ENCODE measurements at regions not wholly inside any gene's neighbourhood (a gene's known extent, or its start where the extent isn't known, plus 50 kb on each side); places are given as distances from the start of the nearest gene placed in this dataset.

GRCh38 chr21:28234326-28234725 lies 758.4 kb downstream of the LTN1 start:
- POLR2A ChIA-PET, result no interaction called here
- BruUV-seq (replicated peaks), result no TSS peak
- intact Hi-C loops (cut with micrococcal nuclease; ENCODE audit: unreplicated experiment), result no loop called here
- Histone ChIP-seq H3K36me3 (ENCODE audit: control insufficient read depth, insufficient read depth, low read length) (no peaks in the 10 kb centered on the region), H3K27me3 (replicated peaks; ENCODE audit: control insufficient read depth, insufficient read depth, low read length) (no peaks in the 10 kb centered on the region), H3K9me3 (no peaks in the 10 kb centered on the region), H3K4me1 (peaks cover 6% of the 10 kb centered on the region; the same call in 1 of the 2 replicates), H3K4me3 (ENCODE audit: low read depth, low read length) (no peak overlapping the region)
- Mint-ChIP-seq H3K27ac (ENCODE audit: unreplicated experiment) (no peak overlapping the region), H3K9me3 (ENCODE audit: unreplicated experiment) (no peaks in the 10 kb centered on the region), H3K4me1 (ENCODE audit: low read depth, unreplicated experiment) (no peaks in the 10 kb centered on the region), H3K27me3 (ENCODE audit: insufficient read depth, unreplicated experiment) (no peaks in the 10 kb centered on the region), H3K4me3 (ENCODE audit: unreplicated experiment) (no peak overlapping the region), H3K36me3 (ENCODE audit: insufficient read depth, unreplicated experiment) (no peaks in the 10 kb centered on the region)
- TF ChIP-seq, protein P1, sequence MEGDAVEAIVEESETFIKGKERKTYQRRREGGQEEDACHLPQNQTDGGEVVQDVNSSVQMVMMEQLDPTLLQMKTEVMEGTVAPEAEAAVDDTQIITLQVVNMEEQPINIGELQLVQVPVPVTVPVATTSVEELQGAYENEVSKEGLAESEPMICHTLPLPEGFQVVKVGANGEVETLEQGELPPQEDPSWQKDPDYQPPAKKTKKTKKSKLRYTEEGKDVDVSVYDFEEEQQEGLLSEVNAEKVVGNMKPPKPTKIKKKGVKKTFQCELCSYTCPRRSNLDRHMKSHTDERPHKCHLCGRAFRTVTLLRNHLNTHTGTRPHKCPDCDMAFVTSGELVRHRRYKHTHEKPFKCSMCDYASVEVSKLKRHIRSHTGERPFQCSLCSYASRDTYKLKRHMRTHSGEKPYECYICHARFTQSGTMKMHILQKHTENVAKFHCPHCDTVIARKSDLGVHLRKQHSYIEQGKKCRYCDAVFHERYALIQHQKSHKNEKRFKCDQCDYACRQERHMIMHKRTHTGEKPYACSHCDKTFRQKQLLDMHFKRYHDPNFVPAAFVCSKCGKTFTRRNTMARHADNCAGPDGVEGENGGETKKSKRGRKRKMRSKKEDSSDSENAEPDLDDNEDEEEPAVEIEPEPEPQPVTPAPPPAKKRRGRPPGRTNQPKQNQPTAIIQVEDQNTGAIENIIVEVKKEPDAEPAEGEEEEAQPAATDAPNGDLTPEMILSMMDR (IDR thresholded peaks at IDR 0.05; ENCODE audit: insufficient read depth in 1 of 2, low read depth in 1 of 2, low read length in 1 of 2, severe bottlenecking in 1 of 2, unreplicated experiment in 1 of 2), result no peak
- no peak for DNase-seq
- CTCF ChIA-PET, result no interaction called here

DNA sequence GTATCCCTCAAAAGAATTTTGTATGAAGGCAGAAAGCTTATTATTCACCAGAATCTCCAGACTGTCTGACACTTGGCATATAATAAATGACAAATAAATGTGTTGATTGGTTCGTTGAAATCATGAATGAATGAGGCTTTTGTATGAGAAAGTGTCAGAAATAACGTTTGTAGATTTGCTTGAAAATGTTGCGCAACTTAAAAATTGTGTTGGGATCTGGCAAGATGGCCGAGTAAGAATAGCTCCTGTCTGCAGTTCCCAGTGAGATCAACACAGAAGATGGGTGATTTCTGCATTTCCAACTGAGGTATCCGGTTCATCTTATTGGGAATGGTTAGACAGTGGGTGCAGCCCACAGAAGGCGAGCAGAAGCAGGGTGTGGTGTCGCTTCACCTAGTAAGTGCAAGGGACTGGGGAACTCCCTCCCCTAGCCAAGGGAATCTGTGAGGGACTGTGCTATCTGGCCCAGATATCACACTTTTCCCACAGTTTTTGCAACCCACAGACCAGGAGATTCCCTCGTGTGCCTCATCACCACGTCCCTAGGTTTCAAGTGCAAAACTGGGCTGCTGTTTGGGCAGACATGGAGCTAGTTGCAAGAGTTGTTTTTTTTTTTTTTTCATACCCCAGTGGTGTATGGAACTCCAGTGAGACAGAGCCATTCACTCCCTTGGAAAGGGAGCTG lies 759.0 kb downstream of the LTN1 start:
- CTCF ChIA-PET, result no interaction called here
- no peaks in the 10 kb centered on the region for H3K9me3 ChIP-seq
- Mint-ChIP-seq H3K4me1 (ENCODE audit: low read depth, unreplicated experiment) (no peaks in the 10 kb centered on the region), H3K9me3 (ENCODE audit: unreplicated experiment) (no peaks in the 10 kb centered on the region), H3K27me3 (ENCODE audit: insufficient read depth, unreplicated experiment) (no peaks in the 10 kb centered on the region), H3K36me3 (ENCODE audit: insufficient read depth, unreplicated experiment) (no peaks in the 10 kb centered on the region), H3K4me3 (ENCODE audit: unreplicated experiment) (no peak overlapping the region), H3K27ac (ENCODE audit: unreplicated experiment) (no peak overlapping the region)
- TF ChIP-seq, protein P1 (IDR thresholded peaks at IDR 0.05; ENCODE audit: insufficient read depth in 1 of 2, low read depth in 1 of 2, low read length in 1 of 2, severe bottlenecking in 1 of 2, unreplicated experiment in 1 of 2), result no peak
- H3K36me3 ChIP-seq (ENCODE audit: control insufficient read depth, insufficient read depth, low read length), result no peaks in the 10 kb centered on the region
- no peak for DNase-seq
- peaks cover 4% of the 10 kb centered on the region; the same call in 1 of the 2 replicates for H3K4me1 ChIP-seq
- no peak overlapping the region for H3K4me3 ChIP-seq (ENCODE audit: low read depth, low read length)
- POLR2A ChIA-PET, result no interaction called here
- BruUV-seq (replicated peaks), result no TSS peak
- intact Hi-C loops (cut with micrococcal nuclease; ENCODE audit: unreplicated experiment), result no loop called here
- no peaks in the 10 kb centered on the region for H3K27me3 ChIP-seq (replicated peaks; ENCODE audit: control insufficient read depth, insufficient read depth, low read length)

GRCh38 chr21:28230559-28230958 lies 762.1 kb downstream of the LTN1 start:
- no peaks in the 10 kb centered on the region for H3K27me3 Mint-ChIP-seq (ENCODE audit: insufficient read depth, unreplicated experiment)
- no peaks in the 10 kb centered on the region for H3K9me3 Mint-ChIP-seq (ENCODE audit: unreplicated experiment)
- H3K4me1 Mint-ChIP-seq (ENCODE audit: low read depth, unreplicated experiment), result no peaks in the 10 kb centered on the region
- no peaks in the 10 kb centered on the region for H3K36me3 Mint-ChIP-seq (ENCODE audit: insufficient read depth, unreplicated experiment)
- no peak for DNase-seq
- no peaks in the 10 kb centered on the region for H3K9me3 ChIP-seq
- no peaks in the 10 kb centered on the region for H3K36me3 ChIP-seq (ENCODE audit: control insufficient read depth, insufficient read depth, low read length)
- no peaks in the 10 kb centered on the region for H3K27me3 ChIP-seq (replicated peaks; ENCODE audit: control insufficient read depth, insufficient read depth, low read length)
- TF ChIP-seq, protein P1 (IDR thresholded peaks at IDR 0.05; ENCODE audit: insufficient read depth in 1 of 2, low read depth in 1 of 2, low read length in 1 of 2, severe bottlenecking in 1 of 2, unreplicated experiment in 1 of 2), result no peak
- no peak overlapping the region for H3K4me3 ChIP-seq (ENCODE audit: low read depth, low read length)
- BruUV-seq (replicated peaks), result no TSS peak
- intact Hi-C loops (cut with micrococcal nuclease; ENCODE audit: unreplicated experiment), result no loop called here
- peaks cover 4% of the 10 kb centered on the region; the same call in 1 of the 2 replicates for H3K4me1 ChIP-seq
- H3K27ac Mint-ChIP-seq (ENCODE audit: unreplicated experiment), result no peak overlapping the region
- ChIA-PET POLR2A (no interaction called here), CTCF (no interaction called here)
- H3K4me3 Mint-ChIP-seq (ENCODE audit: unreplicated experiment), result no peak overlapping the region

Measured in Caco-2 (cell line).